Skeletal muscle cell (primary cell): ENCODE measurements at regions not wholly inside any gene's neighbourhood (a gene's known extent, or its start where the extent isn't known, plus 50 kb on each side); places are given as distances from the start of the nearest gene placed in this dataset.
"Not testable (repeated sequence)": the region's sequence is repeated elsewhere in the genome, so short reads cannot be mapped to it uniquely, and the experiment has no call there.

Experiments
- DNase-seq: peaks from one replicate; pipeline ENCODE4 v3.0.0-alpha.2; 2010; ENCODE audit warnings: low read depth
- H3K4me3 ChIP-seq: 2 replicates; pipeline ENCODE4 v1.5.1; 2011; ENCODE audit warnings: low read depth, mild to moderate bottlenecking, control low read depth, low read length, moderate library complexity

DNA sequence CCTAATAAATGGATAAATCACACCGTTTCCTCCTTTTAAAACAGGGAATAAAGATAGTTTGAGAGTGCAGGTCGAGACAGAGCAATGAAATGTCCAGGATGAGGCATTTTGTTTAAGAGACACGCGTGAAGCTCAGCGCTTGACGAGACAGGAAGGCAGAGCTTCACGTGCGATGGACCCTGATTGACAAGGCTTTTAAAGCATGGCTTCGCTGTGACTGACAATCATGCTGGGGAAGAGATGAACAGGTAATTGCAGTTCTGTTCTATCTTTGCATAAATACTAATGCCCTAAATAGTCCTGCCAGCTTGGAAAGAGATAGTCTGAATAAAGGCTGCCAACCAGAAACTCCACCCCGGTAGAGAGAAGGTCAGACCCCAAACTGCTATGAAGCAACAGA is 442.3 kb upstream of the PFKP start:
- no peak for DNase-seq
- no peak overlapping the region for H3K4me3 ChIP-seq

GRCh38 chr10:2623675-2624274 is 443.6 kb upstream of the PFKP start:
- no peak overlapping the region for H3K4me3 ChIP-seq
- DNase-seq: no peak

- no peak for DNase-seq
- no peak overlapping the region for H3K4me3 ChIP-seq
These were observed 446.4 kb upstream of the PFKP start for GRCh38 chr10:2620827-2621521.

DNA sequence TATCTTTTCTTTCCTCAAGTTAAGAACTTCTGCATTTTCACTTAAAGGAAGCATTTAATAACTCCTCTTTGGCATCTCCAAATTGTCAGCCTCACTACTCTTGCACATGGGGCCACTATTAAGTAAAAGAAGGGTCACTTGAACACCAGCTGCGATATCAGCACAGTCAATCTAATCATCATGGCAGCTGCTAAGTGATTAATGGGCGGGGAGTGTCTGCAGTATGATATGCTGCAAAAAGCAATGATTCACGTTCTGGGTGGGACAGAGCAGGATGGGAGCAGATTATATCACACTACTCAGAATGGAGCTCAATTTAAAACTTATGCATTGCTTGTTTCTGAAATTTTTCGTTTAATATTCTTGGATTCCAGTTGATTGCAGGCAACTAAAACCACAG is 447.4 kb upstream of the PFKP start:
- H3K4me3 ChIP-seq: no peak overlapping the region
- DNase-seq: no peak

DNA sequence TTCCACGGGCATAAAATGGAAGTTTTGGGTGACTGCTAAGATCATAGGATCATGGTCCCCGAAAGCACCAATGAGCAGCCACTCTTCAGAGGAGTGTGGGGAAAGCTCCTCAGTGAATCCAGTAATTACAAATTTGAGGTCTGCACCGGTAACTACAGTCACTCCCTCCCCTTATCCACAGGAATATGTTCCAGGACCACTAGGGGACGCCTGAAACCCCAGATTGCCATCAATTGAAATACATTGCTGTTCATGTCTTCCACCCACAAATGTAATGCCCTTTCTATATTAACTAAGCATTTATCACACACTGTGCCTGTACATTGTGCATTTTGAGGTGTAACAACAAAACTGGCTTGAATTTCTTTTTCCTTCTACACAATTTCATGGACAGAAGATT is 447.9 kb upstream of the PFKP start:
- H3K4me3 ChIP-seq: no peak overlapping the region

GRCh38 chr10:2618690-2619089 is 448.7 kb upstream of the PFKP start:
- no peak overlapping the region for H3K4me3 ChIP-seq
- DNase-seq: no peak

More for the DNA sequence above, 447.9 kb upstream of the PFKP start:
- no peak for DNase-seq

DNA sequence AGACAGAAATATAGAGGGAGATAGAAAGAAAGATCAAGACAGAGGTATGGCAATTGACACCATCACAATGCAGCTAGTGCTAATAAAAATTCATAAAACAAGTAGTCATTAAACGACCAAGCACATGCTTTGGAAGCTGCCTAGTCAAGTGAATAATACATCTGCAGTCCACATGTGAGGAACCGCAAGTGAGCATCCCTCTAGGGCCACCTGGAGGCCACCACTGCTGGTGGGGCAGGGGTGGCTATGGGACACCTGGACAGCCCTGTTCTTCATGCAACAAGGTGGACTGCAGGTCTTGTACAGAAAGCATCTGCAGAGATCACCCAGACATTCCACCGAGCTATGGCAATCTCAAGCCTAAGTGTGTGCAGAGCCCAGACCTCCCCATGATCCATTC is 451.1 kb upstream of the PFKP start:
- H3K4me3 ChIP-seq: no peak overlapping the region
- no peak for DNase-seq

DNA sequence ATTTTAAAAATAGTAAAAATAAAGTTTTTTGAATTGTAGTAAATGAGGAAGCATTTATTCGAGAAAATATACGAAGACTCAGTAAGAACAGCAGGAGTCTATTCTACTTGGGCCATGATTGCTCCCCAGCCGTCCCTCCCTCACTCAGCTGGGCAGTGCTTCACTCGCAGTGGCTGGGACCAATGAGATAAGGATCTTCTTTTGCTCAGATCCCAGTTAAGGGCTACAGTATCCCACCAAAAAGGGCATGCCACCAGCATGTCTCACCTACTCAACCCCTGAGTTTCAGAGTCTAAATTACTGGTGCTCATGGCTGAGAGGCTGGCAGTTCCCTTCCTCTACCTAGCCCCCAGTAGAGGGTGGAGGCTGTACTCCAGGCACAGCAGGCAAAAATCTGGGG is 455.7 kb upstream of the PFKP start:
- no peak for DNase-seq
- H3K4me3 ChIP-seq: no peak overlapping the region

- no peak for DNase-seq
- no peak overlapping the region for H3K4me3 ChIP-seq
These were observed 456.4 kb upstream of the PFKP start for GRCh38 chr10:2610946-2611345.

DNA sequence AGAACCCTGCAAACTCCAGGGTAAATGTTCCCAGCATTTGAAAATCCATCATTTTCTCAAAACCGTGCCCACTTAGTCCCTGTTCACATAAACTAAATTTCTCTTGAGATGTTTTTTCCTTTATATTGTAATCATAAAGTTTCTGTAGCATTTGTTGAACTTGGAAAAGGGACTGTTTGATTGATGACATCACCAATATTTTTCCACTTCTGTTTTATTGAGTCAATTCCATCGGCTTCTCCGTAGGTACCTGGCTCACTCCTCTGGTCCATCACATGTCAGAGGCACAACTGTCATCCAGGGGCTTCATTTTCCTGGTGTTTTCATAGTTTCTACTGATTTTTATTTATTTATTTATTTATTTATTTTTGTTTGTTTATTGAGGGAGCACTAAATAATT is 462.5 kb upstream of the PFKP start:
- DNase-seq: no peak
- H3K4me3 ChIP-seq: no peak overlapping the region

- no peak for DNase-seq
- no peak overlapping the region for H3K4me3 ChIP-seq
These were observed 467.8 kb upstream of the PFKP start for GRCh38 chr10:2599571-2599970.

DNA sequence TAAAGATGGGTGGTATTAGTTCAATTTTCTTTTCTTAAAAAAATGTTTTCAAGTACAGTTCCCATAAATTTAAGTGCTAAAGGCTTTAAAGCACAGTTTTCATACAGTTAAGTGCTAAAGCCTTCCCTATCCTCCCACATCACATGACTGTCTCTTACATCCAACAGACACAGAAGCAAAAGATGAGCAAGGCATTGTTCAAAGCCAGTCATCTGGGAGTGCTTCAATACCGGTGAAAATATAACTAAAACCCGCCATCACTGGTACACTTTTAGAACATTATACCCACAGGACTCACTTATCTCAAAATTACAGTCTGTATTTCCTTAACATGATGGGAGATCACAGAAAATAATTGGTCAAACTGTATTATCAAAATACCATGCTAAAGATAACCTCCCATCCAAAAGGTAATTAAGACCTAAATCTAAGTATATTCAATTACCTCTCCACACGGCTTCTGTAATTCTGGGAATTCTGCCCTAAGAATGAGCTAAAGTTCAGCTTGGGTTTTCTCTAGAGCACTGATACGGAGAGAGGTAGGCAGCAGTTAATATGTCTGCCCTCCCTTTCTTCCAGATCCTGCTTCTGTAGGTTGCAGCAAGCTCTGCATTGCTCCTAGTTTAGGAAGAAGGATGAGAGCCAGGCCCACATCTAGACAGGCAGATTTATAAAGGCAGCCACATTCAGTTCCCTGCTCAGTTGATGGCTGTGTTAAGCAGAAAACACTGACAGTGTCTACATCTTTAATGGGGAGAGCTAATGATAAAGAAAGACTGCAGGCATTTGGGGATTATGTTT is 474.8 kb upstream of the PFKP start:
- H3K4me3 ChIP-seq: no peak overlapping the region
- no peak for DNase-seq

GRCh38 chr10:2589196-2589595 is 478.2 kb upstream of the PFKP start:
- no peak for DNase-seq
- no peak overlapping the region for H3K4me3 ChIP-seq

- H3K4me3 ChIP-seq: no peak overlapping the region
- DNase-seq: no peak
These were observed 483.0 kb upstream of the PFKP start for GRCh38 chr10:2584385-2584784.

- H3K4me3 ChIP-seq: no peak overlapping the region
- DNase-seq: no peak
These were observed 490.5 kb upstream of the PFKP start for GRCh38 chr10:2576892-2577291.

- DNase-seq: no peak
- no peak overlapping the region for H3K4me3 ChIP-seq
These were observed 491.9 kb upstream of the PFKP start for GRCh38 chr10:2575460-2575859.

DNA sequence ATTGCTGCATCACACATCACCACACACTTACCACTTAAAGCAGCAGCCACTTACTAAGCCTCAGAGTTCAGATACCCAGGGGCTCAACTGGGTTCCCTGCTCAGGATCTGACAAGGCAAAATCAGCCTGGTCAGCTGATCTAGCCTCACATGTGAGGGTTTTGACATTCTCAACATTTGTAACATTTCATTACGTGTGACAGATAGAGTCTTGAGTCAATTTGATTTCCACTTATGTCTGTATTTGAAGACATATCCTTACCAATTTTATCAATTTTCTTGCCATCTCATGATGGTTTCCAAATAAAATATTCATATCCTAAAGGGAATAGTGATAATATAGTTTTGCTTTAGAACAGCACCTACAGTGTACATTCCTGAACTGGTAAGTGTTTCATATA is 494.7 kb upstream of the PFKP start:
- no peak for DNase-seq
- no peak overlapping the region for H3K4me3 ChIP-seq

GRCh38 chr10:2556883-2557282 is 510.5 kb upstream of the PFKP start:
- DNase-seq: no peak
- no peak overlapping the region for H3K4me3 ChIP-seq

- H3K4me3 ChIP-seq: no peak overlapping the region
- DNase-seq: no peak
These were observed 519.3 kb upstream of the PFKP start for GRCh38 chr10:2548071-2548470.

- no peak overlapping the region for H3K4me3 ChIP-seq
These were observed 519.7 kb upstream of the PFKP start for GRCh38 chr10:2547606-2548005.

GRCh38 chr10:2546894-2547293 is 520.5 kb upstream of the PFKP start:
- not testable (repeated sequence) for H3K4me3 ChIP-seq, DNase-seq

More at GRCh38 chr10:2547606-2548005, 519.7 kb upstream of the PFKP start:
- DNase-seq: no peak
